HG03095 (cell line): ENCODE measurements at regions not wholly inside any gene's neighbourhood (a gene's known extent, or its start where the extent isn't known, plus 50 kb on each side); places are given as distances from the start of the nearest gene placed in this dataset.

ENCODE experiments used
- ATAC-seq: cut with Tn5 transposase; IDR thresholded peaks from one replicate; pipeline ENCODE4 v1.9.1; 2021; ENCODE audit warnings: moderate library complexity; ENCODE audit not compliant: unreplicated experiment

DNA sequence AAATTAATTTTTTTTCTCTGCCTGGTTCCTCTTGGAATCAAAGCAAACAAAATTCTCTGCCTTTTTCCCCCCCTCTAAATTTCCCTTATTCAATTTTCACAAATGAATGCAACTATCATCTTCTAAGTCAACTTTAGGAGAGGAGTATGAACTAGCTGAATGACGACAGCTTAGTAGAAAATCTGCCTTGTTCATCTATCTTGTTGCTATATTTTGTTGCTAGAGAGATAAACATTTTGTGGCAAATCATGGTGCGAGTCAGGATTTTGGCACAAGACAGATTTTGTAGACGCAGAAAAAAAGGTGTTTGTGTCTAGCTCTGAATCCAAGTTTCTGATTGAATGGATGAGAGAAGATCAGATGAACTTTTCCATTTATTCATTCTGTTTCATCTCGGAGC, 81.0 kb upstream of the FZD8 start:
- no peak for ATAC-seq

DNA sequence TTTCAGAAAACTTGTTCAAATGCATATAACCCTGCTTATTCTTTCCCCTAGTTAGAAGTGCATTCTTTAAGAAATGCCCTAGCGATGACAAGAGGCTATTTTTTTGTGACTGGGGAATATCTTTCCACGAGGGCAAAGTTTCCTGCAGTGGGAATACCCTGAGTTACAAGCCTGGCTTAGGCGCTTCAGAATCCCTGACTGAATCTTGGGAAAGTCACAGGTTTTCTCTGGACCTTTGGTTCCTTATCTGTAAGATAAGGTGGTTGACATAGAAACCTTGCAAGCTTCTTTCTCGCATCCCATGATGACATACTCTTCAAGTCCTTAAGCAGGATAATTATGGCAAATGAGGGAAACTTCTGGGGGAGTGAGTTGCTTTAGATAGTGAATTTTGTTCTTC, 80.5 kb upstream of the FZD8 start:
- ATAC-seq, result no peak

- ATAC-seq, result no peak
These were observed 80.1 kb upstream of the FZD8 start for GRCh38 chr10:35722226-35722625.

- ATAC-seq, result no peak
These were observed 78.3 kb upstream of the FZD8 start for GRCh38 chr10:35720366-35720765.

DNA sequence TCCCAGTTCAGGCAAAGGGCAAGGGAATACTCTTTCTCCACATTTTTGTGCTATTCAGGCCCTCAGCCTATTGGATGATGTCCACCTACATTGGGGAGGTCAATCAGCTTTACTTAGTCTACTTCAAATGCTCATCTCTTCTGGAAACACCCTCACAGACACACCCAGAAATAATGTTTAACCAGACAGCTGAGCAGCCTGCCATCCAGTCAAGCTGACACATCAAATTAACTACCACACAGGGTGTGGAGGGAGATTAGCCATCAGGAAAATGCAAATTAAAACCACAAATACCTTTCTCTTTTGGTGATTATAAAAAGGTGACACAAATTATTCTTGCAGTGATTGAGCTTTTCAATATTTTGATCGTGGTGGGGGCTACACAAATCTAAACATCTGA, 74.7 kb upstream of the FZD8 start:
- no peak for ATAC-seq

DNA sequence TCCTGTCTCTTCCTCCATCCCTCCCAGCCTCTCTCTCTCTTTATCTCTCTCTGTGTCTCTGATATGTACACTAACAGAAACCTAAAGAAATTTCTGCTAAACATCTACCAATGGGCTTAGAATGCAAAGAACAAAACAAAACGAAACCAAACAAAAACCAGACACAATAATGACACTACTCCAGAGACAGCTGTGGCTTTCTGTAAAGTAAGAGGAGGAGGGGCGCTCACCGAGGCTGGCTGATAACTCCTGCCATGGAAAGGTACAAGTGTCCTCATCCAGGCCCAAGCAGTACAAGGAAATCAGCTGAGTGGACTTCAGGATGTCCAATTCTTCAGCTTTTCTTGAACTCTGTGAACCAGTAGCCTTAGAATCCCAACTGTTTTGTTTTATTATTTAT, 70.4 kb upstream of the FZD8 start:
- ATAC-seq, result no peak

DNA sequence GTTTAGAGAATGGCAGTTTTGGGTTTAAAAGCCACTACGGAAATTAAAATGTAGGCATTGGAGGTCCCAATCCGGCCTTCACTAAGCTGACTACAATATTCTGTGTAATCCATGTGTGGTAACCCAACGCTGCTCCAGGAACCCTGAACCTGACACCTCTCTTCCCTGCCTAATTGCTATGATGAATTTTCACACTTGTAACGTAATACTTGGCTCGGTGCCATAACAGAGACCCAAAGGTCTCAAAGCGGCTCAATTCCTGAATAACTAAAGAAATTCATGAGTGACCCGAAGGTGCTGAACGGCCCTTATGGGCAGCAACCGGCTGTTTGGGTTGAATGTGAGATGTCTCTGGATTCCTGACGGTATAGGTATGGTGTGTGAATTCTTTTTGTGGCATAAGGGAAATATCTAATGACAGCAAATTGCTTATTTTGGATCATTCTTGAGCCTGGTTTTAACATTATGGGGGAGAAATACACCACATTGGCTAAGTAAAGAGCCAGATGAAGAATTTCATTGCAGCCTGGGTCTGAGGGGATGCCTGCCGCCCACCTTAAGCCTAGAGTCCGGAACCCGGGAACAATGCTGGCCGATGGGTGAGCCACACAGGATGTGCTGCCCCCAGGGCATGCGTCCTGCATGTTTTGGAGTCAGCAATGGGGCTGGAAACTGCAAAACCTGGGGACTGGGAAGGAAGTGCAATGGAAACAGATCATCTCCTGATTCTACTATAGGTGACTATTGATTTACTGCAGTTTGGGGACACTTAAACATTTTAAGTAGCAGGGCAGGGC, 69.7 kb upstream of the FZD8 start:
- no peak for ATAC-seq

DNA sequence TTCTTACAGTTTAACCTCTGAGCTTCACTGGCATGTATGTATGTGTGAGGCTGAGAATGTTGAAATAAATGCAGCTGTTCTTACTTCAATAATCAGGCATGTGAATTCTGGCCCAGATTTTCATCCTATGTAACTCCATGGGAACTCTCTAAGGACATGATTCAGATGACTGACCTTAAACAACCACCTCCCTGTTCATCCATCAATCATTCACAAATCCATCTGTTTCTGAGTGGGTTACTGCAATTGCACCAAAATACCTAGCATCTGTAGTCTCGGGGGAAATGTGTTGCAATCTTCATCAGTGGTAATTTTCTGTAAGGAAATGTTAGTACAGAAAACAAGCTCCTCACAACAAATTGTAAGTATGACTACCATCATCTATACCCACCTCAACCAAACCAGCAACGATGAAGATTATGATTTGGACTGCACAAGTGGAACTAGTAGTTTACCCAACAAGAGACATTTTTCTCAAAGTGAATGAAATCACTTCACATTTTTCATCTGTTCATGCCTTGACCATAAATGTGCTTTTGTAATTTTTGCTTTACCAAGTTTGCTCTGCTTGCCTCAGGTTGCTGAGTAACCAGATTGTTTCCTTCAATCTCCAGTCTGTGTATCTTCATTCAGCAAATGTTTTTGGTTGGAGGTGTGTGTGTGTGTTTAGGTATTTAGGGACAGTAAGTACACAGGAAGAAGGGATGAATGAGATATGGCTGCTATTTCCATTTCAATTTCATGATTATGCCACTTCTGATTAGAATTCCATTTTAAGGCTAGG, 65.7 kb upstream of the FZD8 start:
- no peak for ATAC-seq

- no peak for ATAC-seq
These were observed 64.9 kb upstream of the FZD8 start for GRCh38 chr10:35706959-35707358.

DNA sequence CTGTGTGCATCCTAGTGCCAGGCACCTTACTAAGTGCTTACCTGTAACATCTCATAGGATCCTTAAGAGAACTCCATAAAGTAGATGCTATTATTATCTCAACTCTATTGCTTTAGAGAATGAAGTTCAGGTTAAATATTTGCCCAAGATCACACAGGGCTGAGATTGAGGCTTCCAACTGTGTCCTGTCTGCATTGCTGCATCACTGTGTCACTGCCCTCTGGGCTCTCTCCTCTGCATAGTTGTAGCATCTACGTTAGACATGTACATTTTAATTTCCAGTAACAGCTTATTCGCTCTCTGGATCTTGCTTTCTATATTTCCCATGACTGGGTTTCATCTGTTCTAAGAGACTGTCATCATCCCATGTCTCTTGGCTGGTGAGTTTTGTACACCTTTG, 63.6 kb upstream of the FZD8 start:
- ATAC-seq, result no peak

GRCh38 chr10:35705051-35705450, 63.0 kb upstream of the FZD8 start:
- no peak for ATAC-seq

DNA sequence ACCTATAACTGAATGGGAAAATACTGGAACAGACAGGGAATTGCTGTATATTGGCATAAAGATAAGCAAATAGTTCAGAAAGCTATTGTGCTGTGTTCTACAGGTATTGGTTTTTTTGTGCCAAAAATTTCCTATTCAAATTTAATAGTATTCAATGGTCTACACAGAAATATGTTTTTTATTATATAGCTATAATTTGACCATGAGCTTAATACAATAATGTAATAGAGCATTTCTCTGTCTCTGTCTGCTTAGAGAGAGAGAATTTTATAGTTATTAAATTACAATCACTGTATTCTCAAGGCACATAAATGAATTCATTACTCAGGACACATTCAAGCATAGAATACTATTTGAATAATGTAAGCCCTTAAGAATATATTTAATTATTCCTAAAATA, 62.3 kb upstream of the FZD8 start:
- ATAC-seq, result no peak

- ATAC-seq, result no peak
These were observed 58.4 kb upstream of the FZD8 start for GRCh38 chr10:35700487-35700882.

- ATAC-seq, result no peak
These were observed 57.9 kb upstream of the FZD8 start for GRCh38 chr10:35699848-35700486.

- no peak for ATAC-seq
These were observed 54.5 kb upstream of the FZD8 start for GRCh38 chr10:35696392-35697287.

DNA sequence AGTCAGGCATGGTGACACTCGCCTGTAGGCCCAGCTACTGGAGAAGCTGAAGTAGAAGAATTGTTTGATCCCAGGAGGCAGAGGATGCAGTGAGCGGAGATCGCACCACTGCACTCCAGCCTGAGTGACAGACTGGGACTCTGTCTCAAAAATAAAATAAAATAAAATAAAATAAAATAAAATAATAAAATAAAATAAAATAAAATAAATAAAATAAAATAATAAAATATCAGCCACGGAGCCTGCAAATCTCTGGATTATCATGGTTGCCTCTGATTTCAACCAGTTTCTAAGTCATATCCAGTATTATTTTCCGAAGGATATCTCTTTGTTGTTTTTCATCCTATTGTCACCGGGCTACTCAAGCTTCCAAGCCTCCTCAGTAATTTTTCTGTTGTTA, 51.7 kb upstream of the FZD8 start:
- ATAC-seq, result no peak
